ENCODE measurements at regions not wholly inside any gene's neighbourhood (a gene's known extent, or its start where the extent isn't known, plus 50 kb on each side); places are given as distances from the start of the nearest gene placed in this dataset.

DNA sequence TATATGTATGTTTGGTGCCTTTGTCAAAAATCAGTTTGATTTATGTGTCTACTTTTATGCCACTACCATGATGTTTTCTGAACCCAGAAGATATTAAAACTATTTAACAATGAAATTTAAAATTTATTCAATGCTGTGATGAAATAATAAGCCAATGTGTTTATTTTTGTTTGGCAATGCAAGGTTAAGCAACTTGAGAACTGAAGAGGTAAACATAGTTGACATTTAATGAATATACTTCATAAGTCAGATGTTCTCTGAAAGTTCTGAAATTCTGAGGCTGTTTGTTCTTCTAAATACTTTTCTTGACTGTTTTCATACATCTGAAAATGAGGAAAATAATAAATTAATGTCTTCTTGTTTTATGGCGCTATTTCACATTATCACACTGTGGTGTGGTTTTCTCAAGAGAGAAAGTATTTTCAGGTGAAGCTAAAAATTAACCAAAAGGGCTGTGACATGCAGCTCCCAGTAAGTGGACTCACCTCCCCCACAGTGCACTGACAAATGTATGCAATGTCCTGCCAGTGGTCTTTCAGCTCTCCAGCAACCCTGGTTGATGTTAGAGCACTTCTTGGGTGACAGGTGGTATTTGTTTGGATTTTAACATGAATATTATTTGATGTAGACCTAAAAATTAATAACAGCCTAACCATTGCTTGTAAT, 863.6 kb upstream of the SALL3 start:
- TF ChIP-seq GATA1 (IDR thresholded peaks at IDR 0.05; ENCODE audit: low read depth, low read length) (no peak), POLR2A (IDR thresholded peaks at IDR 0.05; ENCODE audit: low read length) (no peak)
- DNase-seq, result no peak

DNA sequence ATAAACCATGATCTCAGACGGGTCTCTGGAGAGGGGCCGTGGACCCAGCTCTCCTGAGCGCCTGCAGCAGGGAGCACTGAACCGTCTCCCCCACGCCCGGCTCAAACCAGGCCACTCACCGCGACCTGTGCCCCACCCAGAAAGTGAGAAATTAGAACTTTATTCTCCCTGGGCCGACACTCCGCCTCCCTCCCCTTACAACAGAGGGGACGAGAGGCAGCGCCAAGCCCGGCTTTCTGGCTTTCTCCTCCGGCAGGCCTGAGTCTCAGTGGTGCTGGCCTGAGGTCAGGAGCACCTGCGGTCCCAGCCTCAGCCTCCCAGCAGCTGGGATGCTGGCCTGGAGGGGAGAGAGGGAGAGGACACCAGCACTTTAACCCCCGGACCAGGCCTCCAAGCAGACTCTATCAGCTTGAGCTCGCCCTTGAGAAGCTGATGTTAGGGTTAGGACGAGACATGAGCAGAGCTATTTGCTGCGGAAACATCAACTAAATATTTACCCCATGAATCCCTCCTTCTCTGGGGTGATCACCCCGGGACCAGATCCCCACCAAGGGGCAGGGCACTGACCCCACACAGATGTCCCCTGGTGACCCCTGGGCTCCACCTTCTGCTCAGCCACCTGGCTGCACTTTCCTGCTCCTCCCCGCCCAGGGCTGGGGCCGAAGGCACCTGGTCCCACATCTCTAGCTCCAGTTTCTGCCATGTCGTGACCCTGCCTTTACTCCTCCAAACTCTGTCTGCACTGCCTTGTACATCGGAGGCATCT, 856.3 kb upstream of the SALL3 start:
- DNase-seq, result no peak
- TF ChIP-seq POLR2A (IDR thresholded peaks at IDR 0.05; ENCODE audit: low read length) (no peak), GATA1 (IDR thresholded peaks at IDR 0.05; ENCODE audit: low read depth, low read length) (no peak)

GRCh38 chr18:78123926-78124797, 855.5 kb upstream of the SALL3 start:
- DNase-seq, result no peak
- TF ChIP-seq POLR2A (IDR thresholded peaks at IDR 0.05; ENCODE audit: low read length) (no peak), GATA1 (IDR thresholded peaks at IDR 0.05; ENCODE audit: low read depth, low read length) (no peak)

- TF ChIP-seq POLR2A (IDR thresholded peaks at IDR 0.05; ENCODE audit: low read length), result no peak
- no peak for TF ChIP-seq GATA1 (IDR thresholded peaks at IDR 0.05; ENCODE audit: low read depth, low read length)
Observed at GRCh38 chr18:78125206-78125896, 854.3 kb upstream of the SALL3 start.

GRCh38 chr18:78126106-78126505, 853.5 kb upstream of the SALL3 start:
- no peak for TF ChIP-seq POLR2A (IDR thresholded peaks at IDR 0.05; ENCODE audit: low read length)
- TF ChIP-seq GATA1 (IDR thresholded peaks at IDR 0.05; ENCODE audit: low read depth, low read length), result no peak
- no peak for DNase-seq

More at GRCh38 chr18:78125206-78125896, 854.3 kb upstream of the SALL3 start:
- DNase-seq, result no peak

- TF ChIP-seq GATA1 (IDR thresholded peaks at IDR 0.05; ENCODE audit: low read depth, low read length) (no peak), POLR2A (IDR thresholded peaks at IDR 0.05; ENCODE audit: low read length) (no peak)
- no peak for DNase-seq
Observed at GRCh38 chr18:78126536-78126935, 853.1 kb upstream of the SALL3 start.

GRCh38 chr18:78127041-78127440, 852.6 kb upstream of the SALL3 start:
- DNase-seq, result no peak
- TF ChIP-seq POLR2A (IDR thresholded peaks at IDR 0.05; ENCODE audit: low read length), result no peak
- TF ChIP-seq GATA1 (IDR thresholded peaks at IDR 0.05; ENCODE audit: low read depth, low read length), result no peak

GRCh38 chr18:78128004-78128403, 851.6 kb upstream of the SALL3 start:
- TF ChIP-seq GATA1 (IDR thresholded peaks at IDR 0.05; ENCODE audit: low read depth, low read length) (no peak), POLR2A (IDR thresholded peaks at IDR 0.05; ENCODE audit: low read length) (no peak)
- DNase-seq, result no peak

DNA sequence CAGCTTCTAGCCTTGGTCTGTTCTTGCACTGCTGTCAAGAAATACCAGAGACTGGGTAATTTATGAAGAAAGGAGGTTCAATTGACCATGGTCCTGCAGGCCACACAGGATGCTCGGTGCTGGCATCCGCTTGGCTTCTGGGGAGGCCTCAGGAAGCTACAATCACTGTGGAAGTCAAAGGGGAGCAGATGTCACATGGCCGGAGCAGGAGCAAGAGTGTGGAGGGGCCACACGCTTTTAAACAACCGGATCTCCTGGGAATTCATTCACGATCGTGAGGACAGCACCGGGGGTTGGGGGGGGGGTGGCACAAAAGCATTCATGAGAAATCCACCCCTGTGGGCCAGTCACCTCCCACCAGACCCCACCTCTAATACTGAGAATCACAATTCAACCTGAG, 850.4 kb upstream of the SALL3 start:
- TF ChIP-seq GATA1 (IDR thresholded peaks at IDR 0.05; ENCODE audit: low read depth, low read length), result no peak
- TF ChIP-seq POLR2A (IDR thresholded peaks at IDR 0.05; ENCODE audit: low read length), result no peak
- DNase-seq, result no peak

DNA sequence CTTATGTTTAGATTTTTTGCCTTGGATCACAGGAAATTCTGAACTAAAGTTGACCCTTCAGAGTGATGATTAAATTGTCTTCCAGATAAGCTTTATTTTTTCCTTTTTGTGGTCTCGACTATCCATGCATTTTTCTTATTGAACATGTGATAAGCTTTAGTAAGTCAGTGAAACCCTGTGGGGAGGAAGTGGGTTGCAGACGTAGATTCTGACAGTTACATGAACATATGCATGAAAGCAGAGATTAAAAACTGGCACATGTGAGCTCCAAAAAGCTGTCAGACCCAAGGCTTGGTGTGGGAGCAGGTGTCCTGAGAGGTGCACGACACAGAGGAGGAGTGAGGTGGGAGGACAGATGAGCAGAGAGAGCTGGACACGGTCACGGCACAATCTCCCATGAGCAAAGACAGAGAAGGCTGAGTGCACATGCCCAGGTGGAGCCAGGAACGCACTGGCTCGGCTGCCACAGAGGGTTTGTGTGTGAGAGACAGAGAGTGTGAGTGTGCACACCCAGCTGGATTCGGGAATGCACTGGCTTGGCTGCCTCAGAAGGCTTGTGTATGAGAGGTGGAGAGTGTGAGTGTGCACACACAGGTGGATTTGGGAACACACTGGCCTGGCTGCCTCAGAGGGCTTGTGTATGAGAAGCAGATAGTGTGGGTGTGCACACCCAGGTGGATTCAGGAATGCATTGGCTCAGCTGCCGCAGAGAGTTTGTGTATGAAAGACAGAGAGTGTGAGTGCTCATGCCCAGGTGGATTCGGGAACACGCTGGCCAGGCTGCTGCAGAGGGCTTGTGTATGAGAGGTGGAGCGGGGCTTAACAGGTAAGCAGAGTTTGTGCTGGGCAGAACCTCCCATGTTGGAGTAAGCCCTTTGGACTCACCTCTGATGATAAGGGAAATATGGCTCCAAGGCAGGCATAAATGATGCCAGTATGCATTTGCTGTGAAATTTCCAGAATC, 849.1 kb upstream of the SALL3 start:
- TF ChIP-seq GATA1 (IDR thresholded peaks at IDR 0.05; ENCODE audit: low read depth, low read length), result no peak
- TF ChIP-seq POLR2A (IDR thresholded peaks at IDR 0.05; ENCODE audit: low read length), result no peak
- DNase-seq, result no peak

- no peak for DNase-seq
- TF ChIP-seq POLR2A (IDR thresholded peaks at IDR 0.05; ENCODE audit: low read length) (no peak), GATA1 (IDR thresholded peaks at IDR 0.05; ENCODE audit: low read depth, low read length) (no peak)
Observed at GRCh38 chr18:78133729-78134128, 845.9 kb upstream of the SALL3 start.

DNA sequence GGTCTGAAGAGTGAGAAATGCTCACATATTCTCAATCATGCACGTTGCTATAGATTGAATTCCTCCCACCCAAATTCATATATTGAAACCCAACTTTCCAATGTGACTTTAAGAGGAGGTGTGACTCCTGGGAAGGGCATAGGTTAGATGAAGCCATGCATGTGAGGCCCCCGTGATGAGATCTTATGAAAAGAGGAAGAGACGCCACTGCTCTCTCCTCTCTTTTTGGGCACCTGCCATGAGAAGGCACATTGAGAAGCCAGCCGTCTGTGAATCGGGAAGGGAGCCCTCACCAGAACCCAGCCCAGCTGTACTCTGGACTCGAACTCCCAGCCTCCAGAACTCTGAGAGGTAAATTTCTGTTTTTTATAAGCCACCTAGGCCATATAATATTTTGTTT, 842.6 kb upstream of the SALL3 start:
- TF ChIP-seq POLR2A (IDR thresholded peaks at IDR 0.05; ENCODE audit: low read length) (no peak), GATA1 (IDR thresholded peaks at IDR 0.05; ENCODE audit: low read depth, low read length) (no peak)
- no peak for DNase-seq

Measured in erythroblast (primary cell).